ENCODE measurements at regions not wholly inside any gene's neighbourhood (a gene's known extent, or its start where the extent isn't known, plus 50 kb on each side); places are given as distances from the start of the nearest gene placed in this dataset.

DNA sequence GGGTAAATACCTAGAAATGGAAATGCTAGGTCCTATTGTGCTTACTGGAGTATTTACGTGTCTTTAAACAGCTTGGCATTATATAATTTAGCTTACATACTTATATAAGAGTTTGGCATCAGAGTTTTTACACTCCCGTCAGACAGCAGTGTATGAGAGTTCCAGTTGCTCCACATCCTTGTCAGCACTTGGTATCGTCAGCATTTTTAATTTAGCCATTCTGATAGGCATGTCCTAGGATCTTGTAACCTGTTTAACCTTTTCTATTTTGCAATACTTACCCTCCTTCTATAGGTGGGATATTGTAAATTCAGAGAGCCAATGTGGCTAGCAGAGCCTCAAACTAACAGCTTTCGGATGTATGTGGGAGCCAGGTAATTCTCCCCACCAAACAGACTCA is 228.3 kb upstream of the EEF2KMT start:
- TF ChIP-seq POLR2A (IDR thresholded peaks at IDR 0.05; ENCODE audit: extremely low read depth, insufficient read length) (no peak), CTCF (IDR thresholded peaks at IDR 0.05; ENCODE audit: low read depth, low read length) (no peak), MYC (IDR thresholded peaks at IDR 0.05; ENCODE audit: low read depth, low read length) (no peak)
